GM21825 (cell line): ENCODE measurements at regions not wholly inside any gene's neighbourhood (a gene's known extent, or its start where the extent isn't known, plus 50 kb on each side); places are given as distances from the start of the nearest gene placed in this dataset.
"Not testable (repeated sequence)": the region's sequence is repeated elsewhere in the genome, so short reads cannot be mapped to it uniquely, and the experiment has no call there.

ENCODE experiments used
- ATAC-seq: cut with Tn5 transposase; IDR thresholded peaks from one replicate; pipeline ENCODE4 v1.9.1; 2021; ENCODE audit warnings: mild to moderate bottlenecking, moderate library complexity; ENCODE audit not compliant: unreplicated experiment

DNA sequence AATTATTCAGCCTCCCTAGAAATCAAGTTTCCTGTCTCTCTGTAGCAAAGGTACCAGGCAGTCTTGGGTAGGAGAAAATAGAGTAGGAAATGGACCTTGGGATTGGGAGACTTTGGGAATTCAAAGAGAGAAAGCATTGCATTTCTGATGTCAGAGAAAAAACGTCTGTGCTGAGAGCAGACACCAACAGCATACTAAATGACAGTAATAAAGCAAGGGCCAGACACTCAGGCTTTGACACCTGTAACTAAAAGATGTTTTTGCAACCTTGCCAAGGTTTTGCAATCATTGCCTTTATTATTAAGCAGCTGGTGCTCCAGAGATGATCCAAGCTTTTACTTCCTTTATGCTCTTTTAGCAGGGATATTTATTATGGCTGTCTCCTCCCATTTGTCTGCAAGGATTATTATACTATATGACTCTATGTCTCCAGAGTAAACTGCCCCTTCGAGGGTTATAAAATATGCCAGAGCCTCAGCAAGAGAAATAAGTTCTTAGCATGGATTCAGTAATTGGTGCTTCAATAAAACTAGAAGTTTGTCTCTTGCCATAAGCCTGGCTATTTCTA, 85.2 kb upstream of the GRAMD1B start:
- ATAC-seq, result no peak

DNA sequence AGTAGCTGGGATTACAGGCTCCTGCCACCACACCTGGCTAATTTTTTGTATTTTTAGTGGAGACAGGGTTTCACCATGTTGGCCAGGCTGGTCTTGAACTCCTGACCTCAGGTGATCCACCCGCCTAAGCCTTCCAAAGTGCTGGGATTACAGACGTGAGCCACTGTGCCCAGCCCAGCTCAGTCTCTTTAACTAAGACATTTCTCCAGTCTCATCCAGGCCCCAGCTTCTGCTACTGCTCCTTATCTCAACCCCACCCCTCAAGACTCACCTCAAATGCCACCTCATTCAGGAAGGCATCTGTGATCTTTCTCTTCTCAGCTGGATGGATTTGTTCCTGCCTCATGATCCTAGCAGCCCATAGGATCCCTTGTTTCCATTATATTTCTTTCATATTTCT, 85.9 kb upstream of the GRAMD1B start:
- ATAC-seq, result not testable (repeated sequence)

DNA sequence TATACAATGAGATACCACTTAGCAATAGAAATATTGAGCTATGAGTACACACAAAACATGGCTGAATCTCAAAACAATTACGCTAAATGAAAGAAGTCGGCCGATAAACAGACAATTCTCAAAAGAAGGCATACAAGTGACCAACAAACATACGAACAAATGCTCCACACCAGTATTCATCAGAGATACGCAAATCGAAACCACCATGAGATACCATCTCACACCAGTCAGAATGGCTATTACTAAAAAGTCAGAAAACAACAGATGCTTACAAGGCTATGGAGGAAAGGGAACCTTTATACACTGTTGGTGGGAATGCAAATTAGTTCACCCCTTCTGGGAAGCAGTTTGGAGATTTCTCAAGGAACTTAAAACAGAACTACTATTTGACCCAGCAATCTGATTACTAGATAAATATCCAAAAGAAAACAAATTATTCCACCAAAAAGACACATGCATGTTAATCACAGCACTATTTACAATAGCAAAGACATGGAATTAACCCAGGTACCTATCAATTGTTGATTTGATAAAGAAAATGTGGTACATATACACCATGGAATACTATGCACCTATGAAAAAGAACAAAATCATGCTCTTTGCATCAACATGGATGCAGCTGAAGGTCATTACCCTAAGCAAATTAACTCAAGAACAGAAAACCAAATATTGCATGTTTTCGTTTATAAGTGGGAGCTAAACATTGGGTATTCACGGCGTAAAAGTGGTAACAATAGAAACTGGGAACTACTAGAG, 90.9 kb upstream of the GRAMD1B start:
- ATAC-seq, result no peak

DNA sequence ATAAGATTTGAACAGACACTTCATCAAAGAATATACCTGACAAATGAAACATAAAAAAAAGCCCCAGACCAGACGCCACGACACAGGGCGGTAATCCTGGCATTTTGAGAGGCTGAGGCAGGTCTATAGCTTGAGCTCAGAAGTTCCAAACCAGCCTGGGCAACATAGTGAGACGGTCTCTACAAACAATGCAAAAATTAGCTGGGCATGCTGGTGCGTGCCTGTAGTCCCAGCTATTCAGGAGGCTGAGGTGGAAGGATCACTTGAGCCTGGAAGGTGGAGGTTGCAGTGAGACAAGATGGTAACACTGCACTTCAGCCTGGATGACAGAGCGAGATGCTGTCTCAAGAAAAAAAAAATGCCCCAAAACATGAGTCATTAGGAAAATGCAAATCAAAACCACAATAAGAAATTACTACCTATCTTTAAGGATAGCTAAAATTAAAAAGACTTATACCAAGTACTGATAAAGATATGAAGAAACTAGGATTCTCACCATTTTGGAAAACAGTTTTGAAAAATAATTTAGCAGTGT, 91.7 kb upstream of the GRAMD1B start:
- no peak for ATAC-seq

DNA sequence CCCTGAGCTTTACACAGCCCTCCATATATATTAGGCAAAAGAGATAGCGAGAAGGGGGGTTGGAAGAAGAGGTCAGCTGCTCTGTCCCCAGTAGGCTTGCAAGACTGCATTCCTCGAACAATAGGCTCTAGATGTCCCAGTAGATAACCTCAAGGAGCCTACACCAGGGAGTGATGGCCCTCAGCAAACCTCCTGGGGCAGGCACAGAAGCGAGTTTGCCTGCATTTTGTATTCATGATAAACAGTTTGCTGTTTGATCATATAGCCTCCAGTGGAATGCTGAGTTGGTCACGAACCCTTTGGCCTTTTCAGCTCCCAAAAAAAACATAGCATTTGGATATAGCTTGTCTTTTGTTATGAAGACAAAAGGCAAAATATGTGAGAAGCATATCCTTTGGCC, 95.1 kb upstream of the GRAMD1B start:
- no peak for ATAC-seq

DNA sequence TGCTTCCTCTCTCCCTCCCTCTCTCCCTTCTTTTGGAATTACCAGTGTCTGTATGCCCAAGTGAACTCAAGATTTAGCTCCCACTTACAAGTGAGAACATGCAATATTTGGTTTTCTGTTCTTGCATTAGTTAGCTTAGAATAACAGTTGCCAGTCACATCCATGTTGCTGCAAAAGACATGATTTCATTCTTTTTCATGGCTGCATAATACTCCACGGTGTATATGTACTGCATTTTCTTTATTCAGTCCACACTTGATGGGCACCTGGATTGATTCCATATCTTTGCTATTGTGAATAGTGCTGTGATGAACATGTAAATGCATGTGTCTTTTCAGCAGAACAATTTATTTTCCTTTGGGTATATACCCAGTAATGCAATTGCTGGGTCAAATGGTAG, 97.5 kb upstream of the GRAMD1B start:
- not testable (repeated sequence) for ATAC-seq

DNA sequence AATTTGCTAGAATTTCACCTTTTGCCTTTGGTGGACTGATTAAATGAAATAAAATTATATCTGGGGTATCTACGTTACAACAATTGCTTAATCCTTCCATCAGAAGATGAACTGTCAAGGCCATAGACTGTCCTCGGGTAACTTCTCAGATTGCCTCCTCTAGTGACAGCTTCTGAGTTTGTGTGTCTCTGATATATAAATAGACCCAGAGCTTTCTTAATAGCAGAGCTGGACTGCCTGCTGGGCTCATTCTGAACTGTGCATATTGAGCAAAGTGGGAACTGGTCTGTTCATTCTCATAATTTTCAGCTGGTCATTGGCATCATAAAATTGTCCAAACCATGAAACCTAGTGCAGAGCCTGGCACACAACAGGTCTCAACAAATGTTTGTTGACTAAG, 99.1 kb upstream of the GRAMD1B start:
- ATAC-seq, result no peak

DNA sequence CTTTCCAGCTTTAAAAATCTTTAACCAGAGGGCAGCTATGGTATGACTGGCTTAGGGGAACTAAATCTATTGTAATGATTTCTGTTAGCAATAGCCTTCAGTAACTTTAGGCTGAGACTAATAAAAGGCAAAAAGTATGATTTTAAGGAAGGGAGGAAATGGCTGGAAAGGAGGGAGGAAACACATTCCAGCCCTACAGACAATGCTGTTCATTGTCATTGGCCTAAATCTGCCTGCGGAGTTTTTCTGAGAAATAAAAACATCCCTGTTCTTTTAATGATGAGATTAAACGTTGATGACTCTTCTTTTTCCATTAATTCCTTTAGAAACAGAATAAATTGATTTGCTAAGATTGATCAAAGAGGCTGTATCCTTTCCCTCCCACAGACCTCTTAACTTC, 99.6 kb upstream of the GRAMD1B start:
- ATAC-seq, result no peak

DNA sequence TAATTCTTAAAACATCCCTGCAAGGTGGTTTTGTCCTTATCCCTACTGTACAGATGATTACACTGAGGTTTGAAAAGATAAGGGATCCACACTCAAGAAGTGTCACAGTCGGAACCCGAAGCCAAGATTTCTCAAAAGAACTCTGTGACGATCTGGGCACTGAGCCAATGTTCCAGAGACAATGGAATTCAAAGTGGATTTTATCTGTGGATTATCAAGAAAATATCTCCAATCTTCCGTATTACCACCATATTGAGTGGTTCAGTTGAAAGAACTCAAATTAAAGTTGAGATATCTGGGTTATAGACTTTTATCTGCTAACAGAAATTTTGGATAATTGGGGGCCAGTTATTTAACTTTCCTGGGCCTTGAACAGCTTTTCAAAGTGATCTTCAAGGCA, 100.0 kb upstream of the GRAMD1B start:
- no peak for ATAC-seq

DNA sequence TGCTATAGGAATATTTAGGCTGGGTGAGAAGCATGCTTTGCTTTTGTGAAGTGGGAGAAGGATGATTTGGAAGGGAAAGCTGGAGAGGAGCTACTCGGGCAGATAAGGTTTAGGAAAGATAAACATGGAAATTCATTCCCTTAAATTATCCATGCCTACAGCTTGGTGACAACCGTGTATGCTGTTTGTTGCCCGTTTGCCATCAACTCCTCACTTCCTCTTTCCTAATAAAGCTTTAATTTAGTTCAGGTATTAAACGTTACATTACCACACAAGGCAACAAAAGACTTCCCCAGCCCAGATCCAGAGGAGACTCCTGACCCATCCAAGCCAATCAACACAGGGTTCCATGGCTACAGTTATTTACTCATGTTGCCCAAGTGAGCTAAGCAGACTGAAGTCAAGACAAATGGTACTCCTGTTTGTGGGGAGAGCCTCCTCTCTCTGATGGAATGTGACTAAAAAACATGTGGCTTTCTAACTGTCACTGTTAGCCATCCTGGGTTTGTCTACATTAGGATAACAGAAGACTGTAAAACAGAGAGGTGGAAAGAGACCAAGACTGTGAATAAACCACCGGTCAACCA, 101.7 kb upstream of the GRAMD1B start:
- ATAC-seq, result no peak

DNA sequence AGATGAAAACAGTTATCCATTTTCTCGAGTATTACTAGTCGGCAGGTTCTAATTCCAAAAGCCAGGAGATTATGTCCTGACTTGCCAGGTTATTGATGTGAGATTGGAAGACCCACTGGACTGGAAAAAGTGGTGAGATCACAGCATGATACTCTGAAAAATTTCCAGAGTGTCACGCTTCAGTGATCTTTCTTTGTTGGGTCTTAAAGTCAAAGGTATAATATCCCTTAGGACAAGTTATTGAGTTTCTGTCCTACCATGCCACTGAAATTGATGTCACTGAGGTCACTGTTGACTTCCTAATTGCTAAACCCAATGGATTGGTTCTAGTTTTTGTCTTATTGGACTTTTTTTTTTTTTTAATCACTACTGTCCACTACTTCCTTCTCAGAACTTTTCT, 104.5 kb upstream of the GRAMD1B start:
- ATAC-seq, result no peak

DNA sequence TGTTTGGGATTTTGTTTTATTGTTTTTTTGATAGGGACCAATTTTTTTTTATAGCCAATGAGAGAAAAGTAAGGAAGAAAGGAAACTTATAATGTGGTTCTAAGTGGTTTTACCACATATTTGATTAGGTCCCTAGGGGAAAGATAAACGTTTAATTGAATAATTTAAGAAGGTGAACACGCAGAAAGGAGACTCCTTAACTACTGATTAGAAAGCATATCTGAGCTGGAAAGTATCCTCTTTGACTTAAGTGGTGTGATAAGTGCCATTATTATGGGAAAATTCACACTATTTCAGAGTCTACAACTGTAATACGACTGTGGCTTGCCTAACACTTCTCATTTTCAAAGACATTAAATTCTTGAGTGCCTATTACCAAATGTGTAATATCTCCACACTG, 106.5 kb upstream of the GRAMD1B start:
- no peak for ATAC-seq

DNA sequence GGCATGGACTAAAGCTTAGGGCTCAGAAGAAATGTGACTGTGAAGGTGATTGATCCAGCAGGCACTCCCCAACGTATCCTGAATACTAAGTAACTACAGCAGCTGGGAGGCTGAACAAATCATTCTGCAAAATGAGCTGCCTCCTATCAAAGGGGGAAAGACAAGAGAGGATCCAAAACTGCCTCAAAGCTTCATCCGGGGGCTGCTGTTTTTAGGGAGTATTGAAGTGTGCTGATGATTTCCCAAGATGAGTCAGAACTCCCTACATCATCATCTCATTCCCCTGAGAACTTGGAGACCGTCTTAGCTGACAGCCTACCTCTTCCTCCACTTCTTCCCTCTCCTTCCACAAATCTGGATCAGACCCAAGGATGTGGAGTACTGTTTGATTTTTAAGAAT, 108.4 kb upstream of the GRAMD1B start:
- no peak for ATAC-seq

DNA sequence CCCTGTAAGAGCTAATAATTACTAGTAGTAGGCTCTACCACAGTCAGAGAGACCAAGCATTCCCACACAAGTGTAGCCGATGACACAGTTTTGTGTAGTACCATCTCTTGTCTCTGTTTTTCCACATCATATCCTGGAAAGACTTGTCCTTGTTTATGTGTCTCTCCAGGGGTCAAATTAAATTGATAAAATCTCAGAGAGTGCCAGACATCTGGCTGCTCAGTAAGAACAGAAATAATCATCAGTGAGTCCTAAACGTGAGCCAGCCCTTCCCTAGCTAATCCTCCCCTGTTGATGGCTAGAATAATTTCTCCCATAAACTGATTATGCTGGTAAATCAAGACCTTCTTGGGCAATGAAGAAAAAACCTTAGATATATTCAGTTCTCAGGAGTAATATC, 111.4 kb upstream of the GRAMD1B start:
- no peak for ATAC-seq

DNA sequence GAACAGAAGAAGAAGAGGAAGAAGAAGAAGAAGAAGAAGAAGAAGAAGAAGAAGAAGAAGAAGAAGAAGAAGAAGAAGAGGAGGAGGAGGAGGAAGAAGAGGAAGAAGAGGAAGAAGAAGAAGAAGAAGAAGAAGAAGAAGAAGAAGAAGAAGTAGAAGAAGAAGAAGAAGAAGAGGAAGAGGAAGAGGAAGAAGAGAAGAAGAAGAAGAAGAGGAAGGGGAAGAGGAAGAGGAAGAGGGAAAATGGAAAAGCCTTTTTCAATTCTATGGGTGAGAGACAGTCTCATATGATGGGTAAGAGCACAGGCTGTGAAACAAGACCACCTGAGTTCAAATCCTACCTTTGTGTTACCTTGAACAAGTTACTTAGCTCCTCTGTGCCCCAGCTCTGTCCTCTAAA, 111.9 kb upstream of the GRAMD1B start:
- ATAC-seq, result not testable (repeated sequence)

DNA sequence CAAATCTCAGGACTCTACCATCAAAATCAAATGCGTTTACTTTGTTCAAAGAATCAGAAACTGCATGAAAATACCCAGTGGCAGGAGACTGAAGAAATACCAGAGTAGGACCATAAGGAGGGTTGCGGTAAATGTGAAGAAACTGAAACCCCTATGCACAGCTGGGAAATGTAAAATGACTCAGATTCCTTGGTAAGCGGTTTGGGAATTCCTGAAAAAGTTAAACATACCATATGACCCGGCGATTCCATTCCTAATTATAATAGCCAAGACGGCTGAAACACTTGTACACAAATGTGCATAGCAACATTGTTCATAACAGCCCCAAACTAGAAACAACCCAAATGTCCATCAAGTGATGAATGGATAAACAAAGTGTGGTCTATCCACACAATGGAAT, 114.1 kb upstream of the GRAMD1B start:
- ATAC-seq, result no peak

DNA sequence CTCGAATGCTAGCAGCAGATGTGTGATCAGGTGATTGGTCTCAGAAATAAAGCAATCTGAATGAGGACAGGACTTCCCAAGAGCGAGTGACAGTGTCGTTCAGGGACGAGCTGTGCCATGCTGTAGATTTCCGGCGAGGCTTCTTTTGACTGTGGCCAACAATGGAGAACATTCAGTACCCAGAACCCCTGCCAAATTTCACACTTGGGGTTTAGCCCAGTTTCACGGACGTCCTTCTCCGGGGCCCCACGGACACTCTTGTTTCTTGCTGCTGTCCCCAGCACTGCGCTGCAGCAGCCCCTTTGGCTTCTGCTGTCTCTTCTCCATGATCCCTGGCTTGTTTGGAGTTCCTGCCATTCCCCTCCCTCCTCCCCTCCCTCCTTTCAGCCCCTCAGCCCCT, 115.1 kb upstream of the GRAMD1B start:
- ATAC-seq, result no peak

DNA sequence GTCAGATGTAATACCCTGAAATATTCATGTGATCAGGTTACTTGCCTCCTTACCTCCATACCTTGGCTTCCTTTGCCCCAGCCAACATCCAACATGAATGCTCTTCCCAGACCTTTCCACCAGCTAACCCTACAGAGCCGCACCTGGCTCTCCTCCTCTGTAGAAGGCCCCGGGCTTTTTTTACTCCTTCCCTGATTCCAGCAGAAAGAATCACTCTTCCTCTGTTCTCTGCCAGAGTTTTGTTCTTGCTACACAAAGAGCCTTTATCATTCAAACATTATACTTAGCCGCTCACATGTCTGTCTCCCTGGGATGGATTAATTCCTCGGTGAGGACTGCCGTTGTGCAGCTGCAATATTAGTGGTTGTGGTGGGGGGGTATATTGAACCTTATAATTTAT, 116.8 kb upstream of the GRAMD1B start:
- ATAC-seq, result no peak

DNA sequence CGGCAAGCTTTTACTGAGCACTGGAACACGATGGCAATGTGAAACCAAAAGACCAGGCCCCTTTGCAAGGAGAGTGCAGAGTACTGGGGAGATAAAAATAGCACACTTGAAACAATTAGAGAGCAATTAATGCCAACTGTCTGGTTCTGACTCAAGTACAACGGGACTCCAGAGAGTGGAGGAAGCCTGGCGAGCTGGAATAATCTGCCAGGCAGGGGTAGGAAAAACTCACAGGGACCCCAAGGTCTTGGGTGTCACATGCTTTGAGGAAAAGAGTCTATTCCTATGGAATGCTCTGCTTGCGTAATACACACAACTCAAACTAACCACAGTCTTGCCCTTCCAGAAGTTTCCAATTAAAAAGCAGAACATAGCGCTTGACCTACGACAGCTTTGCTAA, 113.0 kb upstream of the CLMP start:
- no peak for ATAC-seq

DNA sequence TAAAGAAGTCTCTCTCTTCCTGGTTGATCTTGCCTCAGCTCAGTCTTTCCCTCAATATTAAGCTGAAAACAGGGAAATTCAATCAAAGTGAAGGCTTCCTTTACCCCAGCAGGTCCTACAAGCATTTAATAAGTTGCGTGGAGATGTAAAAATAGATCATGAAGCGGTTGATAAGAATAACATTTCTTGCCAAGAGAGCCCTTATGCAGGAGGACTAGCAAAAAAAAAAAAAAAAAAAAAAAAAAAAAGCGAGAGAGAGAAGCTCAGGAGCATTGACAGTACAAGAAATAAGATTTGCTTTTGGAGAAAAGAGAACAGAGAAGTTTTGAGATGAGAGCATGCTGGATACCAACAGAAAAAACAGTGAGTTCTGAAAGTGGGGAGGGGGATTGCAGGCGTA, 112.2 kb upstream of the CLMP start:
- no peak for ATAC-seq

DNA sequence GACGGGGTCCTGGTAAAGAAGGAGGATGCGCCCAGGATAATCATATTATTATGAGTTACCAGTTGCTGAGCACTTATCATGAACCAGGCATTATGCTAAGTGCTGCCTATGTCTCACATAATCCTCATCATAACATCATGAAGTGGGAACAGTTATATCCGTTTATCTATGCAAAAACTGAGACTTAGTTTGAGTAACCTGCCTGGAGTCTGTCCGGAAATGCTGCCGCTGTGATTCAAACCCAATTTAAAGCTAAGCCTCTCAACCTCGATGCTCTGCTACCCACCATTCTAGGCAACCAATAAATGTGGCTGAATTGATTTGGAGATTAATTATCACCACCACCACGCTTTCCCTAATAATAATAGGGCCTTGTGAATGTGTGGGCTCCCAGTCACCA, 111.5 kb upstream of the CLMP start:
- ATAC-seq, result no peak

DNA sequence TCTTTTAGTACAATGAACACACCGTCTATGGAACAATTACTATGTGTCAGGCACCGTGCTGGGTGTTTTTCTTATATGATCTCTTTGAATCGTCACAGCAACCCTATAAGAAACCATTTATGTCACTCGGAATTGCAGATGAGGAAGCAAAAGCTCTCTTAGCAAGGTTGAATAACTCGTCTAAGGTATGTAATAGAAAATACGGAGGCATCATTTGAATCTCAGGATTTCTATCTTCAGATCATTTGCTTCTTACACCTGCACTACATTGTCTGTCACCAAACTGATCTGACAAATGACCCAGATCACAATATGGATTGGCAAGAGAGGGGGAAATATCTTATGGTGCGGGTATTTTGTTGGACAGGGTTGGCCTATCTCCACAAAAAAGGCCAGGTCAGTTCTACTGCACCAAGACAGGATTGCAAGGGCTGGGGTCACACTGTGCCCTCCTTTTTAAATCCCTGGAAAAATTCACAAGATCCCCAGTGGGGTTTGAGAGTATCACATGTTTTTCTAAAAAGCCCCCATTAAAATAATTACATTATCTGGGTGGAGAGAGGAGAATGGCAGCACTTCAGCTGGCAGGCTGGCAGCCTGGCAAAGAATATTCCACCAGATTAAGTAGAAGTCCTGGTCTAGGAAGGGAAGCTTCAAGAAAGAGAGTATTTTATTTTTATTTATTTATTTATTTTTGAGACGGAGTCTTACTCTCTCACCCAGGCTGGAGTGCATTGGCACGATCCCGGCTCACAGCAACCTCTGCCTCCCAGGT, 110.7 kb upstream of the CLMP start:
- ATAC-seq, result no peak
